Astrocyte of the cerebellum (primary cell): ENCODE measurements at regions not wholly inside any gene's neighbourhood (a gene's known extent, or its start where the extent isn't known, plus 50 kb on each side); places are given as distances from the start of the nearest gene placed in this dataset.

ENCODE experiments used
- DNase-seq: peaks from one replicate; pipeline ENCODE4 v3.0.0-alpha.2; 2011; ENCODE audit warnings: low read depth
- H3K4me3 ChIP-seq: 2 replicates; pipeline ENCODE4 v1.5.1; 2011; ENCODE audit warnings: mild to moderate bottlenecking, low read depth, low read length, moderate library complexity
- in situ Hi-C: cut with HindIII; loops from 2 replicates; pipeline ENCODE4 v1.10.0; 2017; ENCODE audit warnings: low sequenced_read_pairs
- TF ChIP-seq, protein P1 (sequence below): IDR thresholded peaks from 2 replicates; pipeline ENCODE4 v1.5.1; 2012; ENCODE audit warnings: low read length, low read depth, moderate library complexity, mild to moderate bottlenecking; ENCODE audit errors: missing control alignments

DNA sequence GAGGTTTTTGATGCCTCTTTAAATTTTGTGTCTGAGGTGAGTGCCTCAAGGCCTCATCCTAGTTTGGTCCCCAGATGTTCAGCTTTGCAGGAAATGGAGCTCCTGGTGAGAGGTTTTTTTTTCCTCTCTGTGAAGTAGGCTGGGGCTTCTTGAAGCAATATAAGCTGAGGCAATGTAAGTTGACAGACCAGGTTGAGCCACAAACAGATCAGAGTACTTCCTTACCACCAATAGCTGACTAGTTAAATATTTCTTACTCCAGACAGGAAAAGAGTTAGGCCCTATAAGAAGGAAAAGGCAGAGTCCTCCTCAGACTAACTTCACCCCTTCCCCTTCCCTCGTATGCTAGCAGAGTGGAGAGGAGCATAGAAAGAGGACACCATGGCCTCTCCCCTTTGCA is 341.0 kb downstream of the LMO4 start:
- in situ Hi-C loops = no loop called here
- no peak overlapping the region for H3K4me3 ChIP-seq
- no peak for DNase-seq
- TF ChIP-seq, protein P1, sequence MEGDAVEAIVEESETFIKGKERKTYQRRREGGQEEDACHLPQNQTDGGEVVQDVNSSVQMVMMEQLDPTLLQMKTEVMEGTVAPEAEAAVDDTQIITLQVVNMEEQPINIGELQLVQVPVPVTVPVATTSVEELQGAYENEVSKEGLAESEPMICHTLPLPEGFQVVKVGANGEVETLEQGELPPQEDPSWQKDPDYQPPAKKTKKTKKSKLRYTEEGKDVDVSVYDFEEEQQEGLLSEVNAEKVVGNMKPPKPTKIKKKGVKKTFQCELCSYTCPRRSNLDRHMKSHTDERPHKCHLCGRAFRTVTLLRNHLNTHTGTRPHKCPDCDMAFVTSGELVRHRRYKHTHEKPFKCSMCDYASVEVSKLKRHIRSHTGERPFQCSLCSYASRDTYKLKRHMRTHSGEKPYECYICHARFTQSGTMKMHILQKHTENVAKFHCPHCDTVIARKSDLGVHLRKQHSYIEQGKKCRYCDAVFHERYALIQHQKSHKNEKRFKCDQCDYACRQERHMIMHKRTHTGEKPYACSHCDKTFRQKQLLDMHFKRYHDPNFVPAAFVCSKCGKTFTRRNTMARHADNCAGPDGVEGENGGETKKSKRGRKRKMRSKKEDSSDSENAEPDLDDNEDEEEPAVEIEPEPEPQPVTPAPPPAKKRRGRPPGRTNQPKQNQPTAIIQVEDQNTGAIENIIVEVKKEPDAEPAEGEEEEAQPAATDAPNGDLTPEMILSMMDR = no peak

DNA sequence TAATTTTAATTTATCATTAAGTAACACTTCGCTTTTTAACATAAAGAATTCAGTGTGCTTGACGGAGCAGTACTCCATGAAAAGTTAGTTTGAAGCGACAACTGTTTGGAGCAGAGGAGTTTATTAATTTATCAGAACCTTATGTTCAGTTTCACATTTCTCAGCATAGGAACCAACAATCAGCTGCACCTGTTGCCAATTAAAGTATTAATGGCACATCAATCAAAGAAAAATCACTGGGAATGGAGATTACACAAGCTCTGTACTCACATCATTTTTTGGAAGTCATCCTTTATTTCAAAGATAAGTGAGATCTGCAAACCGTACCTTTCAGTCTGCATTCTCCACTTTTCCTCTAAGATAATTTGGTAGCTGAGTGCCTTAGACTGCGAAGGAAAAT is 344.6 kb downstream of the LMO4 start:
- no peak for DNase-seq
- H3K4me3 ChIP-seq = no peak overlapping the region
- in situ Hi-C loops = no loop called here

DNA sequence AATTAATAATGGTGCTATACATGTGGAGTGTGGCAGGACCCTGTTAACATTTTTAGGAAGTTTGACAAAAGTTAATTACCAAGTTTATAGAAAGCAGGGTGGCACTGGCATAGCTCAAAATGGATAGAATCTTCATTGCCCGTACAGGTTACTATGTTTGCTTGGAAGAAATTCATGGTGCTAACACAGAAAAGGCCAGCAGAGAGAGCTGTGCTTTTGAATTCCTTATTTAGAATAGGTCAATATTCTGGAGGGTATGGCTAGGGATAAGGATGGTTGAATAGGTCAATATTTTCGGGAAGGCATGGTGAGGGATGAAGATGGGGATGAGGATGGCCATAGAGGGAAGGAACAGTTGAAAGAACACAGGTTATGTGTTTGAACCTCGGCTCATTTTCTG is 345.1 kb downstream of the LMO4 start:
- H3K4me3 ChIP-seq = no peak overlapping the region
- TF ChIP-seq, protein P1 = no peak
- no peak for DNase-seq
- in situ Hi-C loops = no loop called here

More for the DNA sequence above, 344.6 kb downstream of the LMO4 start:
- TF ChIP-seq, protein P1 = no peak

DNA sequence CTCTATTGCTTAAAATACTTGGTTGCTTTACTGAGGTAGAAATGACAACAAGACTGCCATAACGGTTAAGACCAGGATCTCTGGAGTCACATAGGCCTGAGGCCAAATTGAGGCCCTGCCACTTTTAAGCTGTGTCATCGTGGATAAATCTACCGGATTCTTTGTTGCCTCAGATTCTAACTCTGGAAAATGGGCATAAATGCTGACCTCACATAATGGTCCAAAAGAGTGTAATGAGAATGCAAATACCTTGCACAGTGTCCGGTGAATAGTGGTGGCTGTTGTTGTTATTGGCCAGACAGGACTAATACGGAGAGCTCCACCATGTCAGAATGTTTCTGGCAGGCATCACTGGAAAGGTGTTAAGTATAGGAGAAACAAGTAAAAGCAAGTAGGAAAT is 346.1 kb downstream of the LMO4 start:
- no peak overlapping the region for H3K4me3 ChIP-seq
- DNase-seq = no peak

DNA sequence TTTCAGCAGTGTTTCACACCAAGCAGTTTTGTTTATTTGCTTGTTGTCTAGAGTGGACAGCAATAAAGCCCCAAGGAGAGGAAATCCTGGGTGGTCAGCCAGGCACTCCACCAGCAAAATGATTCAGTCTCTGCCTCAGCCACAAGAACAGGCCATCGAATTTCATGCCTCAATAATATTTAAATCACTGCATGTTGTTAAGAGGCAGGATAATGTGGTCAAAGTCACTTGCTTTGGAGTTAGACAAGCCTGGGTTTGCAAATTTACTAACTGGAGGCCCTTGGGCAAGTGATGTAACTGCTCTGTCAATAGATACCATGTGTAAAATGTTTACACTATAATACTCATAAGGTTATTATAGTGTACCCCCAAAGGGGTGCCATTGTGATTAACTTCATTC is 349.6 kb downstream of the LMO4 start:
- no peak overlapping the region for H3K4me3 ChIP-seq
- TF ChIP-seq, protein P1 = no peak
- in situ Hi-C loops = no loop called here
- no peak for DNase-seq

More for the DNA sequence above, 346.1 kb downstream of the LMO4 start:
- TF ChIP-seq, protein P1 = no peak
- in situ Hi-C loops = no loop called here

DNA sequence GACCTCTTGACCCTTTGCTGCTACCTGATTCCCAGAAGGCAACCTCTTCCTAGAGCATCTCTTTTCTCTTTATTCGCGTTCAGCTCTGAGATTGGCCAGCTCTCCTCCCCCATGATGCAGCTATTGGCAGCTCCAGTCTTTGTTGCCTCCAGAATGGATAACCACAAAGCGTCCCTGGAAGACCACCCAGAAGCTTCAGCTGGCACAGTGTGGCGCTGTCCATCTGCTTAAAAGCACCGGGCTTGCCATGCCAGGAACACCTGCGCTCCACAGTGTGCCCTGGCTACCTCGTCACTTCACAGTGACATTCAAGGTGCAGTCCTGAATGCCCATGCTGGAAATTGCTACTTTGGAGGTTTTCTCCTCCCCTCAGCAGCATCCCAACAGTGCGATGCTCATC is 353.9 kb downstream of the LMO4 start:
- TF ChIP-seq, protein P1 = no peak
- no peak overlapping the region for H3K4me3 ChIP-seq
- in situ Hi-C loops = no loop called here
- DNase-seq = no peak
